ENCODE measurements at regions not wholly inside any gene's neighbourhood (a gene's known extent, or its start where the extent isn't known, plus 50 kb on each side); places are given as distances from the start of the nearest gene placed in this dataset.

GRCh38 chr12:87608321-87608720, 420.9 kb downstream of the C12orf50 start:
- no peak for TF ChIP-seq CTCF (IDR thresholded peaks at IDR 0.05 in 8 of 11, conservative IDR thresholded peaks at IDR 0.05 in 3 of 11)
- TF ChIP-seq POLR2AphosphoS5 (IDR thresholded peaks at IDR 0.05): no peak
